ENCODE measurements at regions not wholly inside any gene's neighbourhood (a gene's known extent, or its start where the extent isn't known, plus 50 kb on each side); places are given as distances from the start of the nearest gene placed in this dataset.
"Not testable (repeated sequence)": the region's sequence is repeated elsewhere in the genome, so short reads cannot be mapped to it uniquely, and the experiment has no call there.

DNA sequence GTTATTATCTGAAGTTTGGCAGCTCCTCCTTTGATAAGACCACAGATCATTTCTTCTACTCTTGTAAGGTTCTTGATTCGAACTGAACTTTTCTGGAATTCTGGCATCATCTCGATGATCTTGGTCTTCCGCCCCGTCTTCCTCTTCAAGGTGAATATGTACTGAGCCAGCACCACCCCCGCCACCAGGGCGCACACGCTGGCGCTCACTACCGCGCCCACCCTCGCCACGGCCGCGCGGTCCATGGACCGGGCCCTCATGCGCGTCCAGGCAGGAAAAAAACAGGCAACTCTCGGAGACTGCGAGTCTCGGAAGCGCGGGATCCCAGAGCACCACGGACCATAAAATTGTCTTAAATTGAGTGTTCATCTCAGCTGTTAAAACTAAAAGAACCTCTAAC is 458.4 kb upstream of the NDST3 start:
- no peak for DNase-seq

GRCh38 chr4:117577686-117578311 is 456.5 kb upstream of the NDST3 start:
- DNase-seq: peak; percentile 30

DNA sequence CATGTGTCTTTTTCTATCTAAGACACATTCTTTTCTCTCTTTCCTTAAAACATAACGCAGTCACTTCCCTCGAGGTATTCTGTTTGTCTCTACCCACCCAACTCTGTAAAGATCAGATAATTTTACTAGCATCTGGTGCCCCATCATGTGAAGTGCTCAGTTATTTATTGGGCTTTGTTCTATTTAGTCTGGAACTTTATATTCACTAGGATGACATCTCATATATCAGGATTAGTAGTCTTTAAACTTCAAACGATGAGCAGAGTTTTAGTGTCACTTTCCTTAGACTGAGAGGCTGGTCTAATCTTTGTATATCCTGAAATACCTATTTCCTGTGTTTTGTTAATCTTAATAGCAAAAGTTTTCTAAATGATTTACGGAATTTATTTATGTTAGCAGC is 445.5 kb upstream of the NDST3 start:
- no peak for DNase-seq

DNA sequence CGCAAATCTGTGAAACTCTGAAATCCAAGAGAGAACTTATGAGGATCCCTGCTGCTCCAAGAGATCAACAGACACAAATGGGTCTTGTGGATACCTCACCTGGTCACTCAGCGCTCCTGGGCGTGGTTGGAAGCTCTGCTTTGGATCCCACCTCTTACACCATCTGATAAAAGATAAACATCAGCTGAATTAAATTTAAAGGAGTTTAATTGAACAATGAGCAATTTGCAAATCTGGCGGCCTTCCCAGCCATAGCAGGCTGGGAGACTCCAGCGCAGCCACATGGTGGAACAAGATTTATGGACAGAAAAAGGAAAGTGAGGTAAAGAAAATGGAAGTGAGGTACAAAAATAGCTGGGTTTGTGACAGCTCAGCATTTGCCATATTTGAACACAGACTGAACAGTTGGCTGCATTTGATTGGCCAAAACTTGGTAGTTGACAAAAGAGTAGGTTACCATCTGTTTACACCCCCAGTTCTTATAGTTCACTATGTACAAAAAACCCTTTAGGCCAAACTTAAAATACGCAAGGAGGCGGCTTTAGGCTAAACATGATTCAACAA is 437.3 kb upstream of the NDST3 start:
- DNase-seq: no peak

GRCh38 chr4:117599393-117599792 is 434.9 kb upstream of the NDST3 start:
- DNase-seq: not testable (repeated sequence)

DNA sequence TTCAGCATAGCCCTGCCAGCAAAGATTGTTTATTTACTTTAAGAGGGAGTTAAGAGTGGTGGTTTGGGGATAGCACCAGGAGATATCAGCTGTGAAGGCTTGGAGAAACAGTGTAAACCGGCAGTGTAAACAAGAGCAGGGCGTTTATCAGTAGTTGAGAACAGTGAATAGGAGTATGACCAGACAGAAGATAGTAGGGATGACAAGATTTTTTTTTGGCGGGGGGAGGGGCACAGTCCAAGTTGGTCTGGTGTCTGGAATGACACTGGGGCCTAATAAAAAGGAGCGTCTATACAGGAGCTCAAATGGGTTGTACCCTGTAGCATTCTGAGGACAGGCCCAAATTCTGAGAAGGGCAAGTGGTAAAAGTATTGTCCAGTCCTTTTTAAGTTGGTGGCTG is 433.4 kb upstream of the NDST3 start:
- not testable (repeated sequence) for DNase-seq

GRCh38 chr4:117610706-117611308 is 423.5 kb upstream of the NDST3 start:
- DNase-seq: peak; percentile 3

- no peak for DNase-seq
Observed at GRCh38 chr4:117621673-117622072, 412.6 kb upstream of the NDST3 start.

GRCh38 chr4:117623326-117623725 is 411.0 kb upstream of the NDST3 start:
- peak; percentile 56 for DNase-seq

- DNase-seq: no peak
Observed at GRCh38 chr4:117626664-117627063, 407.6 kb upstream of the NDST3 start.

DNA sequence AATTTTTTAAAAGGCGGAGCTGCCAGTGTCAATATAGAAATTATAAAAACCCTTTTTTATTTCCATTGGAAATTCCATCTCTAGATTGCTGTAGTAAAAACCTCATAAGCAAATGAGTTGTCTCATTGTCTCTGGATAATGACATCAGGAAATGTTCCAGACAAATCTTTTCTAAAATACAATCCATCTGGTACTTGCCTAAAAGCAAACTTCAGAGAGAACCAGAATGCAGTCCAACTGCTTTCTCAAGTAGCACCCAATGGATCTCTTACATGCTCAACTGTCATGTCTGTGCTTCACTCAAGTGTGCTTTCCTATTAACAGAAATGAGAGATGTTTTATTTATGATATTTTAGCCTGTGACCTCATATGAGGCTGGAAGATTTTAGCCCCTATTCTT is 399.6 kb upstream of the NDST3 start:
- DNase-seq: no peak

- no peak for DNase-seq
Observed at GRCh38 chr4:117637347-117637746, 396.9 kb upstream of the NDST3 start.

- DNase-seq: no peak
Observed at GRCh38 chr4:117640836-117641235, 393.4 kb upstream of the NDST3 start.

GRCh38 chr4:117641519-117641918 is 392.8 kb upstream of the NDST3 start:
- no peak for DNase-seq

DNA sequence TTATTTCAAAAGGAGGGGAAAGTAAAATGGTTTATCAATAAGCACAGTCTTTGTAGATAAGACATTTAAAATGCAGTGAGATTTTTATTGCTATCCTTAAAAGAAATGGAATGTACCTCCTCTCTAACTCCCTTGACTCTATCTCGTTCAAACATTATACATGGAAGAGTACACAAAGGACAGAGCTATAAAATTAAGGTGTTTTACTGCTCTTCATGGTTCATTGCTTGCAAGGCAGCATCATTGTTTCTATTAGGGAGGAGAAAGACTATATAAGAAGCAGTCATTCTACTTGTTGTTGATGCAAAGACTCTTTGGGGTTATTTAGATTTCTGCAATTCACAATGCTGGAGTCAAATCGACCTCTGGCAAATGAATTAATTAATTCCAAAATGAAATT is 380.2 kb upstream of the NDST3 start:
- no peak for DNase-seq

DNA sequence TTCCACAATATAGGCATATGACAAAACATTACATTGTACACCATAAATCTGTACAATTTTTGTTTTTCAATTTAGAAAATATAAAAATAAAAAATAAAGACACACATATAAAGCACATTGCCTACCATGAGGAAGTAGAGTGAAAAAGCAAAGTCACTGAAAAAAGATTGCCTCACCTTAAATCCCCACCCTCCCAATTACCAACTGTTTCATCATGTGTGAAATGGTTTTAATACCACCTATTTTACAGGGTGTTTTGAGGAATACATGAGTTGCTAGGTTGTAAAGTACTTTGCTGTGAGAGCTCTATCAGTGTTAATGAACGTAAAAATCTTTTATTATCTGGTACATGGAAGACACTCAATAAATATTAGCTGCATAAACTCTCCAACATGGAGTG is 373.6 kb upstream of the NDST3 start:
- DNase-seq: no peak

DNA sequence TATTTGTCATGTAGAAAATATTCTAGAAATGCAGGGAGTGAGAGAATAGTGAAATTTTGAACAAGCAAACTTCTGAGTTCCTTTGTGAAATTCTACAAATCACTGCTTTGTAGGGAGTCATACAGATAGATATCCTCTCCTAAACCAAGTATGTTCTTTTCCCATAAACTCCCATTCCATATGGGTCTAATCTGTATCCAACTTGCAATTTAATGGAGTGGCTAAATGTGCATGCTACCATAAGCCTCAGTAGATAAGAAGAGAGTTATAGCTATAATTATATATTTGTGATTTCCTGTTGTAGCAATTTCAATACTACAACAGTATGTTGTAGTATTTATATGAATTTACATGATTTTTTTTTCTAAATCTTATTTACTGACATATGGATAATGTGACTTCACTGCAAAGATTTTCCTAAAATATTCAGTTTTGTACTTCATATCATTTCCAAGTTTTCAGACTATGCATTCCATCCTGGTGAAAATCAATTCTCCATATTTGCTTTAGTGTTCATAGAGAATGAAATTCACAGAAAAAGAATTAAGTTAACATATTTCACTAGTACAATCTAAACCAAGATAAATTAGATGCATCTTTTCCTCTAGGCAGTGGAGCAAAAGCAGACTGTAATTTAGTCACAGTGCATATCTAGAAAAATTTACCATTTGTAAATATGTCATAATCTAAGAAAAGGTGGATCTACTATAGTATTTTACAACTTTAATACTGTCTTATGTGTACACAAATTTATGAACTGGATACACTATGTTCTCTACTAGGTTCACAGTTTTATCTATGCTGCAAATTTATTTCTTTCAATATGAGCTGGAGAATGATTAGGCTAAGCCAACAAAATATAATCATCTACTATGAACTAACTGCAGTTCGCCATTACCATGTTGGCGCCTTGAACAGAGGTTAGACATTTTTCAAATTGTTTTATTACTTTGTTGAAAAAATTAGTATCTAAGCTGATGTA is 372.9 kb upstream of the NDST3 start:
- no peak for DNase-seq

GRCh38 chr4:117664706-117665444 is 369.4 kb upstream of the NDST3 start:
- peak; percentile 3 for DNase-seq

- DNase-seq: no peak
Observed at GRCh38 chr4:117676153-117676552, 358.1 kb upstream of the NDST3 start.

DNA sequence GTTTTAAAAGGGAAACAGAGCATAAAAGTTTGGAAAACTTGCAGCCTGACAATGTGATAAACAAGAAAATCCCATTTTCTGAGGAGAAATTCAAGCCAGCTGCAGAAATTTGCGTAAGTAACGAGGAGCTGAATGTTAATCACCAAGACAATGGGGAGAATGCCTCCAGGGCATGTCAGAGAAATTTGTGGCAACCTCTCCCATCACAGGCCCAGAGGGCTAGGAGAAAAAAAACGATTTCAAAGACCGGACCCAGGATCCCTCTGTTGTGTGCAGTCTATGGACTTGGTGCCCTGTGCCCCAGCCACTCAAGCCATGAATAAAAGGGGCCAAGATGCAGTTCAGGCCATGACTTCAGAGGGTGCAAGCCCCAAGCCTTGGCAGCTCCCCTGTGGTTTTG is 355.4 kb upstream of the NDST3 start:
- no peak for DNase-seq

GRCh38 chr4:117691572-117692351 is 342.5 kb upstream of the NDST3 start:
- no peak for DNase-seq

GRCh38 chr4:117692538-117692937 is 341.7 kb upstream of the NDST3 start:
- DNase-seq: no peak

Measured in fibroblast of skin of back (primary cell).